ENCODE measurements at regions not wholly inside any gene's neighbourhood (a gene's known extent, or its start where the extent isn't known, plus 50 kb on each side); places are given as distances from the start of the nearest gene placed in this dataset.

GRCh38 chr3:46130631-46131310, 77.3 kb downstream of the CCR1 start:
- TF ChIP-seq PAX5 (IDR thresholded peaks at IDR 0.05; ENCODE audit: insufficient read depth, low read length, severe bottlenecking) (no peak), SPI1 (IDR thresholded peaks at IDR 0.05; ENCODE audit: low read depth, low read length) (no peak), POU2F2 (IDR thresholded peaks at IDR 0.05; ENCODE audit: low read depth, low read length) (no peak), POLR2A (IDR thresholded peaks at IDR 0.05; ENCODE audit: low read depth, low read length) (no peak), POLR2AphosphoS5 (IDR thresholded peaks at IDR 0.05; ENCODE audit: low read depth, low read length) (no peak), TAF1 (IDR thresholded peaks at IDR 0.05; ENCODE audit: low read depth, low read length) (no peak)
- DNase-seq (ENCODE audit: insufficient read length, low spot score) = no peak
- FAIRE-seq = no peak

- FAIRE-seq (peak; percentile 65), DNase-seq (ENCODE audit: insufficient read length, low spot score) (no peak)
- TF ChIP-seq POLR2AphosphoS5 (IDR thresholded peaks at IDR 0.05; ENCODE audit: low read depth, low read length) (no peak), SPI1 (IDR thresholded peaks at IDR 0.05; ENCODE audit: low read depth, low read length) (no peak), POU2F2 (IDR thresholded peaks at IDR 0.05; ENCODE audit: low read depth, low read length) (no peak), POLR2A (IDR thresholded peaks at IDR 0.05; ENCODE audit: low read depth, low read length) (no peak), PAX5 (IDR thresholded peaks at IDR 0.05; ENCODE audit: insufficient read depth, low read length, severe bottlenecking) (no peak), TAF1 (IDR thresholded peaks at IDR 0.05; ENCODE audit: low read depth, low read length) (no peak)
Observed at GRCh38 chr3:46129588-46130272, 78.4 kb downstream of the CCR1 start.

- DNase-seq (ENCODE audit: insufficient read length, low spot score) (no peak), FAIRE-seq (no peak)
- no peak for TF ChIP-seq POU2F2 (IDR thresholded peaks at IDR 0.05; ENCODE audit: low read depth, low read length)
- no peak for TF ChIP-seq POLR2AphosphoS5 (IDR thresholded peaks at IDR 0.05; ENCODE audit: low read depth, low read length)
- TF ChIP-seq POLR2A (IDR thresholded peaks at IDR 0.05; ENCODE audit: low read depth, low read length) = no peak
- no peak for TF ChIP-seq SPI1 (IDR thresholded peaks at IDR 0.05; ENCODE audit: low read depth, low read length)
- TF ChIP-seq TAF1 (IDR thresholded peaks at IDR 0.05; ENCODE audit: low read depth, low read length) = no peak
- TF ChIP-seq PAX5 (IDR thresholded peaks at IDR 0.05; ENCODE audit: insufficient read depth, low read length, severe bottlenecking) = no peak
Observed at GRCh38 chr3:46127503-46127902, 80.6 kb downstream of the CCR1 start.

GRCh38 chr3:46124216-46125177, 83.6 kb downstream of the CCR1 start:
- FAIRE-seq (no peak), DNase-seq (ENCODE audit: insufficient read length, low spot score) (no peak)
- TF ChIP-seq PAX5 (IDR thresholded peaks at IDR 0.05; ENCODE audit: insufficient read depth, low read length, severe bottlenecking) (no peak), TAF1 (IDR thresholded peaks at IDR 0.05; ENCODE audit: low read depth, low read length) (no peak), SPI1 (IDR thresholded peaks at IDR 0.05; ENCODE audit: low read depth, low read length) (no peak), POLR2AphosphoS5 (IDR thresholded peaks at IDR 0.05; ENCODE audit: low read depth, low read length) (no peak), POLR2A (IDR thresholded peaks at IDR 0.05; ENCODE audit: low read depth, low read length) (no peak), POU2F2 (IDR thresholded peaks at IDR 0.05; ENCODE audit: low read depth, low read length) (no peak)

GRCh38 chr3:46123646-46124045, 84.5 kb downstream of the CCR1 start:
- TF ChIP-seq SPI1 (IDR thresholded peaks at IDR 0.05; ENCODE audit: low read depth, low read length) (no peak), POLR2A (IDR thresholded peaks at IDR 0.05; ENCODE audit: low read depth, low read length) (no peak), PAX5 (IDR thresholded peaks at IDR 0.05; ENCODE audit: insufficient read depth, low read length, severe bottlenecking) (no peak), POLR2AphosphoS5 (IDR thresholded peaks at IDR 0.05; ENCODE audit: low read depth, low read length) (no peak), POU2F2 (IDR thresholded peaks at IDR 0.05; ENCODE audit: low read depth, low read length) (no peak), TAF1 (IDR thresholded peaks at IDR 0.05; ENCODE audit: low read depth, low read length) (no peak)
- DNase-seq (ENCODE audit: insufficient read length, low spot score) = no peak
- no peak for FAIRE-seq

- DNase-seq (ENCODE audit: insufficient read length, low spot score) = no peak
- TF ChIP-seq TAF1 (IDR thresholded peaks at IDR 0.05; ENCODE audit: low read depth, low read length) = no peak
- TF ChIP-seq POLR2AphosphoS5 (IDR thresholded peaks at IDR 0.05; ENCODE audit: low read depth, low read length) = no peak
- TF ChIP-seq SPI1 (IDR thresholded peaks at IDR 0.05; ENCODE audit: low read depth, low read length) = no peak
- TF ChIP-seq POLR2A (IDR thresholded peaks at IDR 0.05; ENCODE audit: low read depth, low read length) = no peak
- no peak for TF ChIP-seq POU2F2 (IDR thresholded peaks at IDR 0.05; ENCODE audit: low read depth, low read length)
- TF ChIP-seq PAX5 (IDR thresholded peaks at IDR 0.05; ENCODE audit: insufficient read depth, low read length, severe bottlenecking) = no peak
- no peak for FAIRE-seq
Observed at GRCh38 chr3:46122091-46122490, 86.0 kb downstream of the CCR1 start.

GRCh38 chr3:46120983-46121382, 87.1 kb downstream of the CCR1 start:
- TF ChIP-seq POU2F2 (IDR thresholded peaks at IDR 0.05; ENCODE audit: low read depth, low read length) (no peak), PAX5 (IDR thresholded peaks at IDR 0.05; ENCODE audit: insufficient read depth, low read length, severe bottlenecking) (no peak), POLR2A (IDR thresholded peaks at IDR 0.05; ENCODE audit: low read depth, low read length) (no peak), SPI1 (IDR thresholded peaks at IDR 0.05; ENCODE audit: low read depth, low read length) (no peak), TAF1 (IDR thresholded peaks at IDR 0.05; ENCODE audit: low read depth, low read length) (no peak)
- DNase-seq (ENCODE audit: insufficient read length, low spot score) = no peak
- FAIRE-seq = peak; percentile 26

GRCh38 chr3:46119709-46120498, 88.2 kb downstream of the CCR1 start:
- no peak for TF ChIP-seq SPI1 (IDR thresholded peaks at IDR 0.05; ENCODE audit: low read depth, low read length)
- TF ChIP-seq PAX5 (IDR thresholded peaks at IDR 0.05; ENCODE audit: insufficient read depth, low read length, severe bottlenecking) = no peak
- no peak for TF ChIP-seq POU2F2 (IDR thresholded peaks at IDR 0.05; ENCODE audit: low read depth, low read length)
- TF ChIP-seq TAF1 (IDR thresholded peaks at IDR 0.05; ENCODE audit: low read depth, low read length) = no peak
- no peak for TF ChIP-seq POLR2A (IDR thresholded peaks at IDR 0.05; ENCODE audit: low read depth, low read length)
- TF ChIP-seq POLR2AphosphoS5 (IDR thresholded peaks at IDR 0.05; ENCODE audit: low read depth, low read length) = no peak
- DNase-seq (ENCODE audit: insufficient read length, low spot score) = no peak
- no peak for FAIRE-seq

All from GM12891 (cell line).